ENCODE measurements at regions not wholly inside any gene's neighbourhood (a gene's known extent, or its start where the extent isn't known, plus 50 kb on each side); places are given as distances from the start of the nearest gene placed in this dataset.

DNA sequence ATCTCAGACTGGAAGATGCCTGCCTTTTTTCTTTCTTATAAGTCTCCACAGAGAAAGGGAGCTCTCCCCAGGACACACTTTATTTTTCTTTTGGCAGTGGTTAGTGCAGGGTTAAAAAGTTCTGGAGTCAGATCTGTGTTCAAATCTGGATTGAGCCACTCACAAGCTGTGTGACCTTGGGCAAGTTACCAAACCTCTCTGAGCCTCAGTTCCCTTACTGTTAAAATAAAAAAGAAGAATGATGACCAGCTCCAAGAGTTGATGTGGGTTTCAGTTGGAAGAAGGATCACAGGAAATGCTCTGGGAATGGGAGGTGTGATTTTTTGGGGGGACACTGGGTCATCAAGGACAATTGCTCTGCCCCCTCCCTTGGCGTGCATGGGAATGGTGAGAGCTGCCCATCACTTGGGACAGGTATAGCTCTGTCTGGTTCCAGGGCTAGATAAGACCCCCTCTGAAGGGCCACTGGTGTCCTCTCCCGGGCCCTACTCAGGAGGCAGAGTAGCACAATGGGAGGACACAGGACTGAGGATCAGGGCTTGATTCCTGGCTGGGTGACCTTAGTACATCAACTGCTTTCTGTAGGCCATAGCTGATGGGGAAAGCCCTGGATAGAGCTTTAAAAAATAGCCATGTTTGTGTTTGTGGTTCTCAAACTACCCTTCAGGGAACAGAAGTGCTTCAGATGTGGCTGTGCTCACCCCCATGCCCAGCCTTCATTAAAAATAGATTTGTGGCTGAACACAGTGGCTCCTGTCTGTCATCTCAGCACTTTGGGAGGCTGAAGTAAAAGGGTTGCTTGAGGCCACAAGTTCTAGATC, 228.3 kb downstream of the MIAT start:
- no peak overlapping the region for H3K9ac ChIP-seq (ENCODE audit: low read length in 3 of 3)
- H3K27ac ChIP-seq (ENCODE audit: low read depth in 2 of 2, low read length in 2 of 2) = no peak overlapping the region
- H3K4me3 ChIP-seq (ENCODE audit: low read length in 3 of 3) = no peak overlapping the region
- intact Hi-C loops (cut with DNase I) = no loop called here
- no peaks in the 10 kb centered on the region for H3K9me3 ChIP-seq (ENCODE audit: control insufficient read depth in 2 of 3, insufficient read depth in 1 of 3, low read length in 3 of 3)
- H3K27me3 ChIP-seq (ENCODE audit: control insufficient read depth, insufficient read depth, low read length) = no peaks in the 10 kb centered on the region
- H3K4me1 ChIP-seq (ENCODE audit: control insufficient read depth in 2 of 3, insufficient read depth in 2 of 3, low read depth in 1 of 3, low read length in 3 of 3) = peaks cover 0 to 5% (median 0%) of the 10 kb centered on the region in 3 donors
- TF ChIP-seq, protein P1, sequence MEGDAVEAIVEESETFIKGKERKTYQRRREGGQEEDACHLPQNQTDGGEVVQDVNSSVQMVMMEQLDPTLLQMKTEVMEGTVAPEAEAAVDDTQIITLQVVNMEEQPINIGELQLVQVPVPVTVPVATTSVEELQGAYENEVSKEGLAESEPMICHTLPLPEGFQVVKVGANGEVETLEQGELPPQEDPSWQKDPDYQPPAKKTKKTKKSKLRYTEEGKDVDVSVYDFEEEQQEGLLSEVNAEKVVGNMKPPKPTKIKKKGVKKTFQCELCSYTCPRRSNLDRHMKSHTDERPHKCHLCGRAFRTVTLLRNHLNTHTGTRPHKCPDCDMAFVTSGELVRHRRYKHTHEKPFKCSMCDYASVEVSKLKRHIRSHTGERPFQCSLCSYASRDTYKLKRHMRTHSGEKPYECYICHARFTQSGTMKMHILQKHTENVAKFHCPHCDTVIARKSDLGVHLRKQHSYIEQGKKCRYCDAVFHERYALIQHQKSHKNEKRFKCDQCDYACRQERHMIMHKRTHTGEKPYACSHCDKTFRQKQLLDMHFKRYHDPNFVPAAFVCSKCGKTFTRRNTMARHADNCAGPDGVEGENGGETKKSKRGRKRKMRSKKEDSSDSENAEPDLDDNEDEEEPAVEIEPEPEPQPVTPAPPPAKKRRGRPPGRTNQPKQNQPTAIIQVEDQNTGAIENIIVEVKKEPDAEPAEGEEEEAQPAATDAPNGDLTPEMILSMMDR (IDR thresholded peaks at IDR 0.05; ENCODE audit: borderline replicate concordance, extremely low read depth, insufficient read depth) = no peak
- FAIRE-seq (no peak), DNase-seq (no peak)
- H3K36me3 ChIP-seq (ENCODE audit: control insufficient read depth in 2 of 3, insufficient read depth in 3 of 3, low read length in 3 of 3) = no peaks in the 10 kb centered on the region

DNA sequence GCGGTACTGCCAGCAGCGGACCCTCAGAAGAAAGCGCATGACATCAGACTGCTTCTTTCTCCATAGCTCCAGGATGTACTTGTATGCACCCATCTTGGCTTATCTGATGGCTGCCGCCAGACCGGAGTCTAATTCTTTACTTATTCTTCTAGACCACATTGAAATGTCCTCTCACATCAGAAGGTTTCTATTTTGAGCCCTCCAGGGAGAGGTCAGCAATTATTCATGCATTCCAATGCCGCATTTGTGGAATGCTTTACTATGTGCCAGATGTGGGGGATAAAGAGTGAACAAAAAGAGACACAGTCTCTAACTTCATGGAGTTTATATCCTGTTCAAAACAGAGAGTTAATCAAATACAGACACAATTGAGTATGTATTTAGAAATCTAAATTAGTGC, 230.1 kb downstream of the MIAT start:
- Histone ChIP-seq H3K9me3 (ENCODE audit: control insufficient read depth in 2 of 3, insufficient read depth in 1 of 3, low read length in 3 of 3) (no peaks in the 10 kb centered on the region), H3K9ac (ENCODE audit: low read length in 3 of 3) (no peak overlapping the region), H3K4me1 (ENCODE audit: control insufficient read depth in 2 of 3, insufficient read depth in 2 of 3, low read depth in 1 of 3, low read length in 3 of 3) (peaks cover 0 to 5% (median 0%) of the 10 kb centered on the region in 3 donors), H3K27ac (ENCODE audit: low read depth in 2 of 2, low read length in 2 of 2) (no peak overlapping the region), H3K36me3 (ENCODE audit: control insufficient read depth in 2 of 3, insufficient read depth in 3 of 3, low read length in 3 of 3) (no peaks in the 10 kb centered on the region), H3K4me3 (ENCODE audit: low read length in 3 of 3) (no peak overlapping the region), H3K27me3 (ENCODE audit: control insufficient read depth, insufficient read depth, low read length) (no peaks in the 10 kb centered on the region)
- TF ChIP-seq, protein P1 (IDR thresholded peaks at IDR 0.05; ENCODE audit: borderline replicate concordance, extremely low read depth, insufficient read depth) = no peak
- FAIRE-seq = no peak
- intact Hi-C loops (cut with DNase I) = no loop called here
- DNase-seq = peak in 2 of 5 donors; percentile 39 to 74

DNA sequence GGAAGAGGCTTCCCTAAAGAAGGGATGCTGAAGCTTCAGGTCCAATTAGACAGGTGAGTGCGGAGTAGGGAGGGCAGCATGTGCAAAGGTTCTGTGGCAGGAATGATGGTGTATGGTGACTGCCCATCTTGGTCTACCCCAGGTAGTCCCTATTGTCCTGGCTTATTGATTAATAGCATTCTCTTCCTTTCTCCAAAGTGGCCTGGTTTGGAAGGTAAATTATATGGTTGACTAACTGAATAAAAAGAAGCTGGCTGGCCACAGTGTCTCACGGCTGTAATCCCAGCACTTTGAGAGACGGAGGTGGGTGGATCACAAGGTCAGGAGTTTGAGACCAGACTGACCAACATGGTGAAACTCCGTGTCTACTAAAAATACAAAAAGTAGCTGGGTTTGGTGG, 230.5 kb downstream of the MIAT start:
- H3K4me1 ChIP-seq (ENCODE audit: control insufficient read depth in 2 of 3, insufficient read depth in 2 of 3, low read depth in 1 of 3, low read length in 3 of 3) = peaks cover 0 to 5% (median 0%) of the 10 kb centered on the region in 3 donors
- no peak overlapping the region for H3K4me3 ChIP-seq (ENCODE audit: low read length in 3 of 3)
- no peak overlapping the region for H3K9ac ChIP-seq (ENCODE audit: low read length in 3 of 3)
- no peak overlapping the region for H3K27ac ChIP-seq (ENCODE audit: low read depth in 2 of 2, low read length in 2 of 2)
- no peak for FAIRE-seq
- H3K27me3 ChIP-seq (ENCODE audit: control insufficient read depth, insufficient read depth, low read length) = no peaks in the 10 kb centered on the region
- DNase-seq = no peak
- TF ChIP-seq, protein P1 (IDR thresholded peaks at IDR 0.05; ENCODE audit: borderline replicate concordance, extremely low read depth, insufficient read depth) = no peak
- no peaks in the 10 kb centered on the region for H3K36me3 ChIP-seq (ENCODE audit: control insufficient read depth in 2 of 3, insufficient read depth in 3 of 3, low read length in 3 of 3)
- no peaks in the 10 kb centered on the region for H3K9me3 ChIP-seq (ENCODE audit: control insufficient read depth in 2 of 3, insufficient read depth in 1 of 3, low read length in 3 of 3)
- intact Hi-C loops (cut with DNase I) = no loop called here

Data from kidney (tissue), 13 donors.